Endothelial cell of umbilical vein (primary cell): ENCODE measurements at regions not wholly inside any gene's neighbourhood (a gene's known extent, or its start where the extent isn't known, plus 50 kb on each side); places are given as distances from the start of the nearest gene placed in this dataset.

Experiments
- BruUV-seq: library from RNA; stranded (reverse); fragments of 400-500 nt; replicated peaks from 2 replicates; lab custom pipeline; 2021; lab: Mats Ljungman, UMichigan
- CTCF ChIA-PET: fragments of 300-600, 350-600 bp; sonication (Branson Sonifier 250); formaldehyde crosslinking; loops from one replicate; lab custom pipeline; 2021; ENCODE audit warnings: antibody characterized with exemption, inconsistent platforms; lab: Charles Lee
- POLR2A ChIA-PET: fragments of 300-600, 350-600 bp; sonication (Branson Sonifier 250); formaldehyde crosslinking; loops from one replicate; lab custom pipeline; 2021; ENCODE audit warnings: antibody characterized with exemption, inconsistent platforms; lab: Charles Lee
- DNase-seq: peaks from one replicate; pipeline ENCODE4 v3.0.0-alpha.2; 2011; ENCODE audit warnings: low read depth, low spot score
- FAIRE-seq: peaks from 2 replicates; lab custom pipeline; 2011; peaks lifted over from hg19 to GRCh38; lab: Jason Lieb, UNC
- H2AFZ ChIP-seq: 2 replicates; pipeline ENCODE4 v1.6.0; 2012; ENCODE audit warnings: low read depth, low read length, control low read depth, inconsistent platforms
- H3K27ac ChIP-seq: 2 replicates; pipeline ENCODE4 v1.5.1; 2011; ENCODE audit warnings: low read depth, mild to moderate bottlenecking, control low read depth, low read length, moderate library complexity; ENCODE audit not compliant: insufficient read depth
- H3K27me3 ChIP-seq, 2 experiments: 2 replicates each; pipeline versions ENCODE4 v1.6.0 to v1.6.1; 2011; ENCODE audit warnings: low read length in 2 of 2, mixed read lengths in 1 of 2; ENCODE audit not compliant: control insufficient read depth in 2 of 2, insufficient read depth in 2 of 2
- H3K36me3 ChIP-seq, 2 experiments: 2 replicates in 1 of 2; 3 replicates in 1 of 2; pipeline ENCODE4 v1.5.1; 2011; ENCODE audit warnings: low read length in 2 of 2, mild to moderate bottlenecking in 1 of 2, moderate library complexity in 1 of 2; ENCODE audit not compliant: control insufficient read depth in 2 of 2, insufficient read depth in 2 of 2; ENCODE audit errors: extremely low read depth in 1 of 2
- H3K4me1 ChIP-seq: 3 replicates; pipeline ENCODE4 v1.5.1; 2011; ENCODE audit warnings: mild to moderate bottlenecking, low read length; ENCODE audit not compliant: control insufficient read depth, insufficient read depth; ENCODE audit errors: extremely low read depth
- H3K4me2 ChIP-seq: 2 replicates; pipeline ENCODE4 v1.6.1; 2011; ENCODE audit warnings: low read length, control low read depth, mixed read lengths; ENCODE audit not compliant: insufficient read depth
- H3K4me3 ChIP-seq, 3 experiments: fragments of 200-600 bp in 1 of 3; sonication (generic), shearing (Covaris generic) in 1 of 3; replicated peaks in 1 of 3; 2 replicates each; pipeline ENCODE4 v1.5.1; 2011 to 2016; ENCODE audit warnings: control low read depth in 3 of 3, low read length in 3 of 3, mild to moderate bottlenecking in 2 of 3, inconsistent platforms in 1 of 3, low read depth in 1 of 3, moderate library complexity in 1 of 3; ENCODE audit not compliant: insufficient read depth in 1 of 3
- H3K79me2 ChIP-seq: 2 replicates; pipeline ENCODE4 v1.6.0; 2012; ENCODE audit warnings: low read length, inconsistent platforms; ENCODE audit not compliant: control insufficient read depth, insufficient read depth
- H3K9ac ChIP-seq: replicated peaks from 2 replicates; pipeline ENCODE3; 2011; ENCODE audit warnings: low read length, control low read depth; ENCODE audit not compliant: insufficient read depth; ENCODE audit errors: extremely low read depth
- H3K9me1 ChIP-seq: replicated peaks from 3 replicates; pipeline ENCODE4 v1.6.0; 2011; ENCODE audit warnings: mild to moderate bottlenecking, low read length; ENCODE audit not compliant: control insufficient read depth, insufficient read depth; ENCODE audit errors: extremely low read depth
- H3K9me3 ChIP-seq: replicated peaks from 2 replicates; pipeline ENCODE4 v1.5.1; 2012; ENCODE audit warnings: low read length, inconsistent platforms; ENCODE audit not compliant: control insufficient read depth, insufficient read depth
- H4K20me1 ChIP-seq: replicated peaks from 2 replicates; pipeline ENCODE3; 2011; ENCODE audit warnings: mild to moderate bottlenecking, low read length; ENCODE audit not compliant: control insufficient read depth, insufficient read depth; ENCODE audit errors: extremely low read depth
- CTCF ChIP-seq, 2 donors: IDR thresholded peaks; 1 replicate in 1 of 2; 2 replicates in 1 of 2; pipeline ENCODE4 v1.5.1; 2011; ENCODE audit warnings: low read length in 2 of 2, mild to moderate bottlenecking in 2 of 2, moderate library complexity in 2 of 2, control low read depth in 1 of 2, inconsistent platforms in 1 of 2, low read depth in 1 of 2; ENCODE audit not compliant: insufficient read depth in 1 of 2; ENCODE audit errors: extremely low read depth in 1 of 2
- EZH2 ChIP-seq: IDR thresholded peaks from 2 replicates; pipeline ENCODE4 v1.6.1; 2012; ENCODE audit warnings: borderline replicate concordance, low read depth, mild to moderate bottlenecking, moderate library complexity, low read length, inconsistent platforms; ENCODE audit not compliant: severe bottlenecking
- FOS ChIP-seq: IDR thresholded peaks from 2 replicates; pipeline ENCODE4 v1.6.1; 2011; ENCODE audit warnings: mild to moderate bottlenecking, low read length, moderate library complexity, borderline replicate concordance; ENCODE audit not compliant: insufficient read depth
- GATA2 ChIP-seq: IDR thresholded peaks from 2 replicates; pipeline ENCODE4 v1.7.0; 2011; ENCODE audit warnings: low read depth, mild to moderate bottlenecking, moderate library complexity, mixed read lengths, low read length; ENCODE audit not compliant: insufficient read length, insufficient read depth
- JUN ChIP-seq: IDR thresholded peaks from 2 replicates; pipeline ENCODE4 v1.6.1; 2011; ENCODE audit warnings: borderline replicate concordance, low read depth; ENCODE audit not compliant: insufficient read length, insufficient read depth
- MAX ChIP-seq: IDR thresholded peaks from 2 replicates; pipeline ENCODE4 v1.6.1; 2011; ENCODE audit not compliant: insufficient read depth, insufficient read length
- MYC ChIP-seq: IDR thresholded peaks from one replicate; pipeline ENCODE4 v1.6.1; 2011; ENCODE audit warnings: mild to moderate bottlenecking, low read depth, low read length
- POLR2A ChIP-seq: IDR thresholded peaks from 2 replicates; pipeline ENCODE4 v1.6.1; 2012; ENCODE audit warnings: low read depth, mild to moderate bottlenecking, control low read depth, low read length
- POLR2AphosphoS5 ChIP-seq: IDR thresholded peaks from 2 replicates; pipeline ENCODE4 v1.6.1; 2012; ENCODE audit warnings: low read depth, mild to moderate bottlenecking, control low read depth, low read length, moderate library complexity; ENCODE audit not compliant: insufficient read depth
- dilution Hi-C: fragments of 300-500 bp; cut with MboI; formaldehyde crosslinking; loops from one replicate; pipeline ENCODE4 v1.15.0; 2019; ENCODE audit warnings: low sequenced_read_pairs; ENCODE audit not compliant: extremely low pct_ligation_motif_present
- intact Hi-C: fragments of 100-400 bp; cut with micrococcal nuclease; formaldehyde crosslinking; loops from one replicate; pipeline ENCODE4 v1.10.0; 2022

- ChIA-PET POLR2A (no interaction called here), CTCF (no interaction called here)
- no peak for DNase-seq
- Histone ChIP-seq H3K9me3 (no peaks in the 10 kb centered on the region), H3K4me1 (no peaks in the 10 kb centered on the region), H3K9ac (no peak overlapping the region), H3K27me3 (no peaks in the 10 kb centered on the region), H3K4me3 (no peak overlapping the region), H2AFZ (no peak overlapping the region), H4K20me1 (no peaks in the 10 kb centered on the region), H3K36me3 (no peaks in the 10 kb centered on the region), H3K9me1 (no peaks in the 10 kb centered on the region), H3K4me2 (no peak overlapping the region), H3K27ac (no peak overlapping the region), H3K79me2 (no peaks in the 10 kb centered on the region)
- dilution Hi-C loops = no loop called here
- TF ChIP-seq CTCF (IDR thresholded peaks at IDR 0.05; ENCODE audit: extremely low read depth in 1 of 2, insufficient read depth in 1 of 2, low read depth in 1 of 2, low read length in 2 of 2) (no peak), EZH2 (no peak)
- no peak for FAIRE-seq
- no TSS peak for BruUV-seq
- intact Hi-C loops = no loop called here
Observed at GRCh38 chr13:103894626-103895025, 828.4 kb upstream of the SLC10A2 start.

GRCh38 chr13:103884101-103884723 is 818.0 kb upstream of the SLC10A2 start:
- H3K9ac ChIP-seq = no peak overlapping the region
- no peaks in the 10 kb centered on the region for H3K27me3 ChIP-seq
- H3K36me3 ChIP-seq = no peaks in the 10 kb centered on the region
- TF ChIP-seq JUN (no peak), MYC (no peak), POLR2A (no peak), GATA2 (no peak), POLR2AphosphoS5 (no peak), CTCF (IDR thresholded peaks at IDR 0.05; ENCODE audit: extremely low read depth in 1 of 2, insufficient read depth in 1 of 2, low read depth in 1 of 2, low read length in 2 of 2) (no peak), MAX (no peak), FOS (no peak), EZH2 (no peak)
- H4K20me1 ChIP-seq = no peaks in the 10 kb centered on the region
- H3K4me2 ChIP-seq = no peak overlapping the region
- H3K79me2 ChIP-seq = no peaks in the 10 kb centered on the region
- BruUV-seq = no TSS peak
- intact Hi-C loops = loop anchor here (5.0 kb wide), 2 partner anchors 523 to 967 kb away; no protein-coding TSS in a partner anchor
- no peaks in the 10 kb centered on the region for H3K9me1 ChIP-seq
- peak overlapping the region; percentile 88 for H3K27ac ChIP-seq
- CTCF ChIA-PET = interaction anchor here (0.9 to 4.0 kb wide), 9 partner anchors 208 to 1318 kb away, joined by 3 to 19 read pairs (median 7); no protein-coding TSS in a partner anchor
- POLR2A ChIA-PET = no interaction called here
- H3K9me3 ChIP-seq = no peaks in the 10 kb centered on the region
- H3K4me3 ChIP-seq = no peak overlapping the region
- FAIRE-seq = no peak
- DNase-seq = no peak
- no peak overlapping the region for H2AFZ ChIP-seq
- dilution Hi-C loops = no loop called here
- peaks cover 12% of the 10 kb centered on the region for H3K4me1 ChIP-seq
